Activated effector memory CD4-positive, alpha-beta T cell treated with Interleukin-2 at 50 U/mL for 16 hours (primary cell): ENCODE measurements at regions not wholly inside any gene's neighbourhood (a gene's known extent, or its start where the extent isn't known, plus 50 kb on each side); places are given as distances from the start of the nearest gene placed in this dataset.

Source experiments
- DNase-seq: peaks from one replicate; pipeline ENCODE4 v3.0.0-alpha.2; 2020

DNA sequence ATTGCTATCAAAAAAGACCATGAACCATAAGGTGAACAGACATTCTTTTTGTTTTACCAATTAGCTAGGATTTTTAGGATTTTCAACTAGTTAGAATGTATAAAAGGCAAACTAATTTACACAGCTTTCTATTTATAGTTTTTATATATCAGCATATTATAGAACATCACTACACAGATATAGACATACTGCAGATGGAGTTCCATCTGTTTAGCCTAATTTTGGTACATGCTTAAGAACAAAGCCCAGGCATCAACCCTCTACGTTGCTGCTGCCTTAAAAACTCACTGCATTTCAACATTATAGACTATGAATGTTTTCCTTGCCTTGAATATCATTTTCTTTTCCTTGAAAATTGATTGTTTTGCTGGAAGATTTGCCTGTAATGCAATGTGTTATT lies 2227.5 kb upstream of the C9orf72 start:
- DNase-seq = no peak

- DNase-seq = no peak
Measured at GRCh38 chr9:29802454-29802853, 2229.2 kb upstream of the C9orf72 start.

GRCh38 chr9:29806937-29807618 lies 2233.8 kb upstream of the C9orf72 start:
- DNase-seq = no peak

GRCh38 chr9:29816954-29817703 lies 2243.8 kb upstream of the C9orf72 start:
- no peak for DNase-seq

GRCh38 chr9:29822458-29822857 lies 2249.2 kb upstream of the C9orf72 start:
- DNase-seq = no peak

DNA sequence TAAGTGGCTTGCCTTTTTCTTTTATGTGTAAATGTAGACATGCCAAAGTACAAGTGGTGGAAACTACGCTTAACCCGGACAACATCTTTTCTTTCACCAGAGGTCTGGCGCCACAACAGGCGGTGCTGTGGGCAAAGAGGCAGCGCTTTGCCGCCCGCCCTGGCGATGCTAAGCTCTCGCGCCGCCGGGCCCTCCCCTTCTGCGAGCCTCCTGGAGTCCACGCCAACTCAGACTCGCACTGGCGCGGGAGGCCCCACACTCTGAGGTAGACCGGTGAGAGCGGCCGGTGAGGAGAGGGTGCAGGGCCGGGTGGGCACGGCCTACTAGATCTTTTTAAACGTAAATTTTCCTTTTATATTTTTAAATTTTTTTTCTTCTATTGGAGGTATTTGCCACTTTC lies 2253.1 kb upstream of the C9orf72 start:
- no peak for DNase-seq

GRCh38 chr9:29830821-29831220 lies 2257.5 kb upstream of the C9orf72 start:
- DNase-seq = no peak

DNA sequence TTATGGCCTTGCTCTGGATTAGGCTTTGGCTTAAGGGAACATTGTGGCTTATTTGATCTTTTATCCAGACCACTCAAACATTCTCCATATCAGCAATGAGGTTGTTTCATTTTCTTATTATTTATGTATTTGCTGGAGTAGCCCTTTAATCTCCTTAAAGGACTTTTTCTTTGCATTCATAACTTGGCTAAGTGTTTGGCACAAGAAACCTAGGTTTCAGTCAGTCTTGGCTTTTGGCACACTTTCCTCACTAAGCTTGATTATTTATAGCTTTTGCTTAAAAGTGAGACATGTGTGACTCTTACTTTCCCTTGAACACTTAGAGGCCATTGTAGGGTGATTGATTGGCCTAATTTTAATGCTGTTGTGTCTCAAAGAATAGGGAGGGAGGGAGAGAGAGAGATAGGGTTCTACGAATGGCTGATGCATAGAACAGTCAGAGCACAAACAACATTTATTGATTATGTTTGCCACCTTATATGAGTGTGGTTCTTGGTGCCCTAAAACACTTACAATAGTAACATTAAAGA lies 2265.3 kb upstream of the C9orf72 start:
- DNase-seq = no peak

GRCh38 chr9:29844251-29844650 lies 2271.0 kb upstream of the C9orf72 start:
- no peak for DNase-seq

- DNase-seq = no peak
Measured at GRCh38 chr9:29850664-29851063, 2277.4 kb upstream of the C9orf72 start.

GRCh38 chr9:29861803-29862202 lies 2288.5 kb upstream of the C9orf72 start:
- DNase-seq = no peak

GRCh38 chr9:29865764-29866313 lies 2292.6 kb upstream of the C9orf72 start:
- no peak for DNase-seq

DNA sequence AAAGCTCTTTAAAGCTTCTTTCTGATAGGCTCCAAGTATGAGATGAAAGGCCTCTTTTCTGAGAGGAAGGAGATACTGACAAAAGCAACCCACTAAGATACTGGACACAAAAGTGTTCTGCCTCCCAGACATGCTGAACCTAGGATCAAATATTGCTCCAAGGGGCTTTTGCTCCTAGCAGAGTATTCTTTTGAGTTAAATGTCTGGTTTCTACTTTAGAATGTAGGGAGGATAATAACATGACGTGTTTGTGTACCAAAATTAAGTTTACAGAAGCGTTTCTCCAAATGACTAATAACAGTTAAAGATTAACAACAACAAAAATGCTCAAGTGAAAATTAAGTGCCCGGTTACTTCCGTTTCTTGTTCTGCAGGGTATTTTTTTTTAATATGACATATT lies 2293.3 kb upstream of the C9orf72 start:
- no peak for DNase-seq

DNA sequence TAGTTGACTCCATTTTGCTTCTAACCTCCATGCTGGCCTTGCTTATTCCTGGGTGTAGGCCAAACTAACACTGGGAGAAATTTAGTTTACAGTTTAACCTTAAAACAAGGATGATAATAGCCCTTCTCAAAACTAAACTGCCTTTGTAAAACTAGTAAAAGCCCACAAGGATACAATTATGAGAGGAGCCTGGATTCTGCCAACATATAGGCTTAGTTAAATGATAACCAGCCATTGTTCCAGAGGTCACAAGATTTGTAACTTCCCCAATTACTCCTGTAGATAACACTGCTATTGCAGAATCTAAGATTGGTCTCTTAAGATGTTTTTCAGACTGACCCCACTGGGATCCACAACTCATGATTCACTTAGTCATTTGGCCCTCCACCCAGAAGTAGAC lies 2300.3 kb upstream of the C9orf72 start:
- no peak for DNase-seq

- DNase-seq = no peak
Measured at GRCh38 chr9:29875547-29875946, 2302.3 kb upstream of the C9orf72 start.

DNA sequence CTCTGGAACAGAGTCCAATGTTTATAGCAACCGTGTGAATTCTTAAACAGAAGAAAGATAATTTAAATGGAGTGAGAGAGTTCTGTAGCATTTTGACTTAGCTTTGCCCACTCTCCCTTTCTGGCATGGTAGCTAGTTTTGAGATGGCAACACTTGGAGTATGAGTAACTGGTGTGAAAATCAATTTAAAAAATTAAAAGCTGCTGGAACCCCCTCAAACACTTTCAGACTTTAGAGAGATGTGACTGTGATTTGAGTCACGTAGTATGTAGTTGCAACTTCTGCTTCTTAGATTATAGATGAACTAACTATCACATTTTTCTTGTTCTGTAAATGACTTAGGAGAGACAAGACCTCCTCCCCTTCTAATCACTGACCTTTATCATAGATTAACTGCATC lies 2309.5 kb upstream of the C9orf72 start:
- DNase-seq = no peak

GRCh38 chr9:29906065-29906464 lies 2332.8 kb upstream of the C9orf72 start:
- DNase-seq = no peak

DNA sequence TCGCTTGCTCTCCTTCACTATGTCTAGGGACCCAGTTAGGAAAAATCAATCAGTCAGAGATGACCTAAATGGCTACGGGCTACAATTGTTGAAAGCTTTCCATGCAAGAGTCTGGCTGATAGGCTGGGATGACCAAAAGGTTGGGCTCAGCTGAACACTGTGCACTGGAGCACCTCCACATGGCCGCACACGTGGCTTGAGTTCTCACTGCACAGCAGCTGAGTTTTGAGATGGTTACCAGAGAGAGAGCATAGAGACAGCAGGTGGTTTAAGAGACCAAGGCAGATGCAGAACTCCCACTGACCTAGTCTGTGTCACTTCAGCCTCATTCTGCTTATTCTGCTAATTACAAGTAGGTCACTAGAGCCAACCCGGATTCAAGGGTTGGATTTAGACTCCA lies 2354.8 kb upstream of the C9orf72 start:
- no peak for DNase-seq

- DNase-seq = no peak
Measured at GRCh38 chr9:29939559-29939958, 2366.3 kb upstream of the C9orf72 start.

GRCh38 chr9:29945012-29945411 lies 2371.7 kb upstream of the C9orf72 start:
- DNase-seq = no peak

DNA sequence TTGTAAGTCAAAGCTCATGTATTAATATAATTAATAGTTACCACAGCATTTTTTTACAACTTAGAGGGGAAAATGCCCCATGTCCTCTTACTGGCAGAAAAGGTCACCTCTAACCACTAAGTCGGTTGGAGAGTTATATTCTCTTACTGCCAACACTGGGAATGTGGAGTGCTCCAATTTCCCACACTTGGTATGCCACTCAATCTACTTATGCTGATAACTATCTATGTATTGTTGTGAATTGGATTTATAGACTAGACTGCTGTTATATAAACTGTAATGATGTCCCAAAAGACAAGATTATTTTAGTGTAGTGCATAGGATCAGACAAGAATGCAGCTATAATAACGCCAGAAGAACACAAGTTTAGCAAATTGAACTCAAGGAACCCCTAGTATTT lies 2385.2 kb upstream of the C9orf72 start:
- DNase-seq = no peak

DNA sequence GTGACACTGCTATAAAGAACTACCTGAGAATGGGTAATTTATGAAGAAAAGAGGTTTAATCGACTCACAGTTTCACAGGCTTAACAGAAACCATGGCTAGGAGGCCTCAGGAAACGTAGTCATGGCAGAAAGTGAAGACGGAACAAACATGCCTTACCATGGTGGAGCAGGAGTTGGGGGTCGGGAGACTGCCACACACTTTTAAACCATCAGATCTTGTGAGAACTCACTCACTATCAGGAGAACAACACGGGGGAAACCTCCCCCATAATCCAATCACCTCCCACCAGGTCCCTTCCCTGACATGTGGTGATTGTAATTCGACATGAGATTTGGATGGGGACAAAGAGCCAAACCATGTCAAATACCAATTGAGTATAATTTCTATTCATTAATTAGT lies 2392.6 kb upstream of the C9orf72 start:
- DNase-seq = no peak

DNA sequence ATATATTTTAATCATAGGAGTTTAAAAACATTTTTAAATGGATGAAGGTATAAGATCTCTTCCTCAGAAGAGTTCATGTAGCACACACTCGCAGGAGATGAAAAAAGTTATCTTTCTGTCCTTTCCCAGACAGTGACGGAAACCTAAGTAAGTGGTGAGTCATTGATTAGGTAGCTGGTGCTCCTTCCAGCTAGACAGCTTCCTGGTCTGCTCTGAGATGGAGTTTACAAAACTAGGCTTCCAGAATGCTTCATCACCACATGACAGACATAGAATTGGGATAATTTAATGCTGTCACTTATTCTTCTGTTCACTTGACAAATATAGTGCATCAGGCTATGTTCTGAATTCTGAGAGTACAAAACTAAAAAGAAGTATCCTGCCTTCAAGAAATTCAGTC lies 2393.0 kb upstream of the C9orf72 start:
- no peak for DNase-seq

DNA sequence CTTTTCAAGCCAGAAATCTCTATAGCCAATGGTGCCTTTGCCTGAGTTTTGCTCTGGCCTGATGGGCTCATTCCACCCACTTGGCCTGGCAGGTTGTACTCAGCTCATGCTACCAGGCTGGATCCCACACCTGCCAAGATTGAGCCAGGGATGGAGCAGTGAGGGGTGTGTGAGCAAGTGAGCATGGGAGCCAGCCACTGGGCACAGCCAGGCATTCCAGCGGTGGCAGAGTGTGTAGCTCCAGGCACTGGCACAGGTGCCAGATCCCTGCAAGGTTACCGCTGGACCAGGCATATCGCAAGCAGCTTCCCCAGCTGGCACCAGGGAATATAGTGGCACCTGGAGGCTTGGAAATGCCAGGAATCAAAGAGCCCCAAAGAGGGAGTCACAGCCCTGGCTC lies 2395.6 kb upstream of the C9orf72 start:
- no peak for DNase-seq
